ENCODE measurements at regions not wholly inside any gene's neighbourhood (a gene's known extent, or its start where the extent isn't known, plus 50 kb on each side); places are given as distances from the start of the nearest gene placed in this dataset.

- TF ChIP-seq CTCF (conservative IDR thresholded peaks at IDR 0.05 in 1 of 2, IDR thresholded peaks at IDR 0.05 in 1 of 2; ENCODE audit: low read depth in 1 of 2, low read length in 2 of 2) (no peak), EZH2 (IDR thresholded peaks at IDR 0.05; ENCODE audit: low read length, missing control alignments) (no peak)
Measured at GRCh38 chr2:238789317-238789806, 58.5 kb upstream of the TWIST2 start.

Data from fibroblast of lung (primary cell).